ENCODE measurements at regions not wholly inside any gene's neighbourhood (a gene's known extent, or its start where the extent isn't known, plus 50 kb on each side); places are given as distances from the start of the nearest gene placed in this dataset.

DNA sequence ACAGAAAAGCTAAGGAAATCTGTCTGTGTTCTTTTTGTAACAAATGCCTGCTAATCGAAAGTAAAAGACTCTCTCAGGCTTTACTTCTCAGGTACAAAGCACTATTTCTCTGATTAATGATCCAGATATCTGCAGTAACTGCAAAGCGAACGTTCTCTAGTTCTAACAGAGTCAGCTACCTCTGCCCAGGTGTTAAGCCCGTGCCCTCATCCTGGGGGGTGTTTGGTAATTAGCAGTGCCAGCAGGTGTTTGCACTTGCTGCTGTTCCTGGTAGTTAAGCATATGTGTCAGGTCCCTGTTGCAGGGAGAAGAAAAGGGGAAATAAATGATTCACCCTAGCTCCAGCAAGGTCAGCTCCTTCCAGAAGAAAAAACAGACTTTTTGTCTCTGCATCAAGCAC lies 58.8 kb upstream of the CRIM1 start:
- Histone ChIP-seq H3K9me3 (ENCODE audit: control insufficient read depth in 4 of 4, insufficient read depth in 3 of 4, low read length in 3 of 4) (no peaks in the 10 kb centered on the region), H3K27ac (ENCODE audit: low read depth in 1 of 2, low read length in 1 of 2) (no peak overlapping the region), H3K4me3 (no peak overlapping the region), H3K27me3 (ENCODE audit: control insufficient read depth in 3 of 3, insufficient read depth in 3 of 3, low read length in 2 of 3) (no peaks in the 10 kb centered on the region), H3K36me3 (ENCODE audit: control insufficient read depth in 4 of 4, insufficient read depth in 4 of 4, low read length in 4 of 4) (no peaks in the 10 kb centered on the region), H3K4me1 (ENCODE audit: control insufficient read depth in 5 of 5, insufficient read depth in 5 of 5, low read length in 5 of 5) (no peaks in the 10 kb centered on the region), H3K9ac (ENCODE audit: insufficient read depth in 1 of 2, low read length in 2 of 2) (no peak overlapping the region)
- WGBS, 2 donors, result 68 to 77% methylated on average over 4 of the region's 4 CpGs
- no peak for ATAC-seq (ENCODE audit: insufficient read depth, low FRiP score)
- DNase-seq, result no peak
- TF ChIP-seq, protein P1, sequence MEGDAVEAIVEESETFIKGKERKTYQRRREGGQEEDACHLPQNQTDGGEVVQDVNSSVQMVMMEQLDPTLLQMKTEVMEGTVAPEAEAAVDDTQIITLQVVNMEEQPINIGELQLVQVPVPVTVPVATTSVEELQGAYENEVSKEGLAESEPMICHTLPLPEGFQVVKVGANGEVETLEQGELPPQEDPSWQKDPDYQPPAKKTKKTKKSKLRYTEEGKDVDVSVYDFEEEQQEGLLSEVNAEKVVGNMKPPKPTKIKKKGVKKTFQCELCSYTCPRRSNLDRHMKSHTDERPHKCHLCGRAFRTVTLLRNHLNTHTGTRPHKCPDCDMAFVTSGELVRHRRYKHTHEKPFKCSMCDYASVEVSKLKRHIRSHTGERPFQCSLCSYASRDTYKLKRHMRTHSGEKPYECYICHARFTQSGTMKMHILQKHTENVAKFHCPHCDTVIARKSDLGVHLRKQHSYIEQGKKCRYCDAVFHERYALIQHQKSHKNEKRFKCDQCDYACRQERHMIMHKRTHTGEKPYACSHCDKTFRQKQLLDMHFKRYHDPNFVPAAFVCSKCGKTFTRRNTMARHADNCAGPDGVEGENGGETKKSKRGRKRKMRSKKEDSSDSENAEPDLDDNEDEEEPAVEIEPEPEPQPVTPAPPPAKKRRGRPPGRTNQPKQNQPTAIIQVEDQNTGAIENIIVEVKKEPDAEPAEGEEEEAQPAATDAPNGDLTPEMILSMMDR (IDR thresholded peaks at IDR 0.05; ENCODE audit: control extremely low read depth, extremely low read depth), result no peak

DNA sequence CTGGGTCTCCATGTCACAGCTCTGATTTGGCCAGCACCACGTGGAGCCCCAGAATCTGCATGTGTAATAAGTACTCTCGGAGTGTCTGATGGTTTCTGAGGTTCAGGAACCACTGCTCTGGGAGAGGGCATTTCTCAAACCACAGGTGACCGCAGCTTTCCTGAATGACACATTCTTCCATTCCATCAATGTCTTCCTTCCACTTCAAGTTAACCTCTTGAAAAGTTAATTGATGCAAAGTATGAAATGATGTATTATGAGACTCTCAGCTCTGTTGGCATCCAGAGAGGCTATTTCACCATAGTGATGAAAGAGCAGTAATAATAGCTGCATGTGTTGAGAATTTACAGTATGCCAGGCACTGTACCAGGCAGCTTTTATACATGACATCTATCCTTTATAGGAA lies 61.3 kb upstream of the CRIM1 start:
- H3K9ac ChIP-seq (ENCODE audit: insufficient read depth in 1 of 2, low read length in 2 of 2), result no peak overlapping the region
- no peaks in the 10 kb centered on the region for H3K36me3 ChIP-seq (ENCODE audit: control insufficient read depth in 4 of 4, insufficient read depth in 4 of 4, low read length in 4 of 4)
- ATAC-seq (ENCODE audit: insufficient read depth, low FRiP score), result no peak
- no peaks in the 10 kb centered on the region for H3K9me3 ChIP-seq (ENCODE audit: control insufficient read depth in 4 of 4, insufficient read depth in 3 of 4, low read length in 3 of 4)
- no peak for DNase-seq
- H3K4me3 ChIP-seq, result no peak overlapping the region
- no peak overlapping the region for H3K27ac ChIP-seq (ENCODE audit: low read depth in 1 of 2, low read length in 1 of 2)
- TF ChIP-seq, protein P1 (IDR thresholded peaks at IDR 0.05; ENCODE audit: control extremely low read depth, extremely low read depth), result no peak
- 83 to 84% methylated on average over 3 of the region's 3 CpGs for WGBS, 2 donors
- no peaks in the 10 kb centered on the region for H3K4me1 ChIP-seq (ENCODE audit: control insufficient read depth in 5 of 5, insufficient read depth in 5 of 5, low read length in 5 of 5)
- H3K27me3 ChIP-seq (ENCODE audit: control insufficient read depth in 3 of 3, insufficient read depth in 3 of 3, low read length in 2 of 3), result no peaks in the 10 kb centered on the region

DNA sequence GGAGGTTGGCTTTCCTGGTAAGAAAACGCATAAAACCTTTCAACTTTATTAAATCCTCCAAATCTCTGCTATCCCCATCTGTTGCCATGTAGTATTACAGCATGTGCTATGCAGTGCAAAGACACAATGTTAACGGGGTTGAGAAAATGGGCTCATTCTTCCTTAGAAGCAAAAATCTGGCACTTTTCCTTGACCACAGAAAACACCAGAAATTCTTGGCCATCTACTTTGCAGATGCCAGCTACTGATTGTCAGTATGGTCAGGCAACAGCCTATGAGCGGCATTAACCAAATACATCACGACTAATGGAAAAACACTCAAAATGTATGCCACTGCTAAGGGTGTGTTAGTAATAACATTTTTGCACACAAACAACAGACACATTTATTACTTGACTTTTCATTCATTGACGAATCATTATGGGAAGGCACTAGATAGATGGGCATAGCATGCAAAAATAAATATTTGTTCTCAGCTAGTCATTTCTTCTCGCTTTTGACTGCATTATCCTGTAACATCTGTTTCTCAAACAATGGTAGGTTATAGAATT lies 65.2 kb upstream of the CRIM1 start:
- 90 to 94% methylated on average over 6 of the region's 6 CpGs for whole genome bisulfite sequencing, 2 donors

More for the DNA sequence above, 65.2 kb upstream of the CRIM1 start:
- no peaks in the 10 kb centered on the region for H3K4me1 ChIP-seq (ENCODE audit: control insufficient read depth in 5 of 5, insufficient read depth in 5 of 5, low read length in 5 of 5)
- H3K27ac ChIP-seq (ENCODE audit: low read depth in 1 of 2, low read length in 1 of 2), result no peak overlapping the region
- no peak overlapping the region for H3K9ac ChIP-seq (ENCODE audit: insufficient read depth in 1 of 2, low read length in 2 of 2)
- no peak overlapping the region for H3K4me3 ChIP-seq
- H3K27me3 ChIP-seq (ENCODE audit: control insufficient read depth in 3 of 3, insufficient read depth in 3 of 3, low read length in 2 of 3), result no peaks in the 10 kb centered on the region
- TF ChIP-seq, protein P1 (IDR thresholded peaks at IDR 0.05; ENCODE audit: control extremely low read depth, extremely low read depth), result no peak
- DNase-seq, result no peak
- H3K36me3 ChIP-seq (ENCODE audit: control insufficient read depth in 4 of 4, insufficient read depth in 4 of 4, low read length in 4 of 4), result no peaks in the 10 kb centered on the region
- no peak for ATAC-seq (ENCODE audit: insufficient read depth, low FRiP score)
- no peaks in the 10 kb centered on the region for H3K9me3 ChIP-seq (ENCODE audit: control insufficient read depth in 4 of 4, insufficient read depth in 3 of 4, low read length in 3 of 4)

All from lung (tissue), 11 donors.